ENCODE measurements at regions not wholly inside any gene's neighbourhood (a gene's known extent, or its start where the extent isn't known, plus 50 kb on each side); places are given as distances from the start of the nearest gene placed in this dataset.
"Not testable (repeated sequence)": the region's sequence is repeated elsewhere in the genome, so short reads cannot be mapped to it uniquely, and the experiment has no call there.

DNA sequence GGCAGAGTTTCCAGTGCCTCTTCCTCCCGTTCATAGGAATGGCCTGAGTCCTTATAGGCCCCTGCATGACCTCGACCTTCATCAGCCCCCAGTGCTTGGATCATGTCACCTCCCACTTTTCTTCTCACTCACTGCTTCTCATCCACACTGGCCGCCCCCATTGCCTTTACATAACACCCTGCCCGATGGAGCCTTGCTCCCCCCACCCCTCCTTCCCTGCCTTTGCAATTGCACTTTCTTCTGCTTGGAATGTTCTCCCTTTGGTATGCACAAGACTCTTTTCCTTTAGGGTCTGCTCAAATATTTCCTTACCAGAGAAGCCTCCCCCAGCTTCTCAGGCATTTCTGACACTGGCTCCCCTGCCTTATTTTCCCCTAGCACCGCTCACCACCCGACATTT is 125.2 kb upstream of the KCNJ6 start:
- DNase-seq (ENCODE audit: low spot score) = no peak

- no peak for DNase-seq (ENCODE audit: low spot score)
Observed at GRCh38 chr21:38042246-38042645, 126.0 kb upstream of the KCNJ6 start.

DNA sequence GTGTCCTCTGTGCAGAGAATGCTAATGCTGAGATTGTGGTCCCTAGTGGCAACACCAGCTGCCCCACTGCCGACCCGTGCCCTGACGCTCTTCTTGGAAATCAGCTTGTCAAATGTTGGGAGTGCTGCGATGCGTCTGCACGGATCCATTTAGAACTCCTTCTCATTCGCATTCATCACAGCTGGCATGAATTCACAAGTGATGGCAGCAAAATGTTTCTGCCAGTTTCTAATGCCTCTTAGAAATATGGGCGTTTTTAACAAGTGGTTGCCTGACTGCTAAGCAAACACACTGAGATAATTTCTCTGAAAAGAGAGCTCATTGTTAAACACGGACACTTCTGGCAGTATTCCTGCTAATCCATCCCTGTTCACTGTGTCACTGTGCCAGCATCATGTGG is 131.9 kb upstream of the KCNJ6 start:
- no peak for DNase-seq (ENCODE audit: low spot score)

GRCh38 chr21:38054334-38054733 is 138.1 kb upstream of the KCNJ6 start:
- DNase-seq (ENCODE audit: low spot score) = no peak

GRCh38 chr21:38056481-38056880 is 140.2 kb upstream of the KCNJ6 start:
- no peak for DNase-seq (ENCODE audit: low spot score)

DNA sequence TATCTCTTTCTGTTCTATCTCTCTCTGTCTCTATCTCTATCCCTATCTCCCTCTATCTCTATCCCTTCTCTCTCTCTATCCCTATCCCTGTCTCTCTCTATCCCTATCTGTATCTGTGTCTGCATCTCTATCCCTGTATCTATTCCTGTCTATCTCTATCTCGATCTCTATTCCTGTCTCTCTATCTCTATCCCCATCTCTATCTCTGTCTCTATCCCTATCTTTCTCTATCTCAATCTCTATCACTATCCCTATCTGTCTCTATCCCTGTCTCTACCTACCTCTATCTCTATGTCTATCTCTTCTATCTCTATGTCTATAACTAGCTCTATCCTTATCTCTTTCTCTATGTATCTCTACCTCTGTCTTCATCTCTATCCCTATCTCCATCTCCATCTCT is 141.4 kb upstream of the KCNJ6 start:
- no peak for DNase-seq (ENCODE audit: low spot score)

DNA sequence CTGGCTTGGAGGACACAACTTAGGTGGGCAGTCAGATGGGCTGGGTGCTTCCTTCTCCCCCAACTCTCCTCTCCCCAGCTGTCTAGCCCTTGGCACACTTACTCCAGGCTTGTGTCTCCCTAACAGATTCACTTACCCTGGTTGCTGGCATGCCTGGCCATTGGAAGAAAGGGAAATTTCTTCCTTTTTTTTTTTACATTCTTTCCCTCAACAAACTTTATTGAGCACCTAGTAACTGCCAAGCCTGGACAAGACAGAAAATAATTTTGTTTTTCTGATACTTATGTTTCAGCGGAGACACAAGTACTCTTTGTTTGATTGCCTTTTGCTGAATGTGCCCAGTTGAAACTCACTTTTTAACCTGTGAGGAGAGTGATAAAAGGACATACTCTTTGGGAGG is 144.3 kb upstream of the KCNJ6 start:
- DNase-seq (ENCODE audit: low spot score) = no peak

DNA sequence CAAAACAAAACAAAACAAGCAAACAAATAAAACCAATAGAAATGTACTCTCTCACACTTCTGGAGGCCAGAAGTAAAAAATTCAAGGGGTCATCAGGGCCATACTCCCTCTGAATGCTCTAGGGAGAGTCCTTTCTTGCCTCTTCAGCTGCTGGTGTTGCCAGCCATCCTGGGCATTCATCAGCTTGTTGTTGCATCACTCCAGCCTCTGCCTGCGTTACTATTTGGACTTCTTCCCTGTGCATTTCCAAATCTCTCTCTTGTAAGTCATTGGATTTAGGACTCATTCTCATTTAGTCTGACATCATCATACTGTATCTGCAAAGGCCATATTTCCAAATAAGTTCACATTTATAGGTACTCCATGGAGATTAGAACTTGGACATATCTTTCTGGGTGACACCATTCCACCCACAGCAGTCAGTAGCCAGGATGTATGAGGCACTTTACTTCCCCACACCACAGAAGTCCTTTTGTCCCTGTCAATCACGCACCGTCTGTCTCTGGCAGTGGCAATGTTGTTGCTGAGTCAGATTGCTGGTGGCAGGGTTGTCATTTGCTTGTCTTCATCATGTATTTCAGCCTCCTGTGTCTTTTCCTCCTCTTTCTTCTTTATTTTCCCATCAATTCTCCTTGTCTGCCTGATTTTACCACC is 151.0 kb upstream of the KCNJ6 start:
- no peak for DNase-seq (ENCODE audit: low spot score)

DNA sequence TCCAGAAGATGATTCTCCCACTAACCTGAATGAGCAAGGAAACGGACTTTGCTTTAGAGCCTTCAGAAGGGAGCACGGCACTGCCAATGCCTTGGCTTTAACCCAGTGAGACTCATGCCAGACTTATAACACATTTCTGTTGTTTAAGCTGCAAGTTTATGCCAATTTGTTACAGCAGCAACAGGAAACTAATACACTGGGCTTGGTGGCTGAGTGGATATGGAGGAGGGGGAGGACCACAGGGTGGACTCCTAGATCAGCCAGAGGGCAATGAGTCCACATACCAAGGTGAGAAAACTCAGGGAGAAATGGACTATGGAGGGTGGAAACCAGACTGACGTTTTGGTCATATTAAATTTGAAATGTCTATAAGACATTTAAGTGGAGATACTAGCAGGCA is 156.2 kb upstream of the KCNJ6 start:
- no peak for DNase-seq (ENCODE audit: low spot score)

DNA sequence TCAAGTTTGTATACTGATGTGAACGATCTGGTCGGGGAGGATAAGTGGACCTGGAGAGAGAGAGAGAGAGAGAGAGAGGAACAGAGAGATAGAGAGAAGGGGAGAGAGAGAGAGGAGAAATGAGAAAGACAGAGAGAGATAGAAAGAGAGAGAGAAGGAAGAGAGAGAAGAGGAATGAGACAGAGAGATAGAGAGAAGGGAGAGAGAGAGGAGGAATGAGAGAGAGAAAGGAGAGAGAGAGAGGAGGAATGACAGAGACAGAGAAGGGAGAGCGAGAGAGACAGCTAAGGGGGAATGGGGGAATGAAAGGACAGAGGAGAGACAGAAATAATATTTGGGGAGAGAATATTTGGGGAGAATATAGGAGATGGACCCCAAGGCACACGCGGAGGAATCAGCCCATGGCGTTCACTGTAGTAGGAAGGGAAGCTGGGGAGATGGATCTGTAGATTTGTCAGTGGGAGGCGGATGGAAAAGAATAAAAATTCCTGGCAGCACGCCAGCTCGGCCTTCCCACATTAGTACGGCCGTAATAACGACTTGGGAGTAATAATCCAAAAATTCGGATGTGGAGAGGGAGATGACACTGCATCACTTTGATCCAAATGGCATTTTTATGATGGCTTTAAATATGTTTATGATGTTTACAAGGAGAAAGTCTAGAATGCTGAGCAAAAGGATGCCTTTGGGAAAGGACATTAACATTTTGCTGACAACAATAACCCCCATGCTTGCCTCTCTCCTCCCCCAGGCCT is 159.8 kb upstream of the KCNJ6 start:
- DNase-seq (ENCODE audit: low spot score) = no peak

GRCh38 chr21:38077569-38077968 is 161.3 kb upstream of the KCNJ6 start:
- DNase-seq (ENCODE audit: low spot score) = no peak

- DNase-seq (ENCODE audit: low spot score) = no peak
Observed at GRCh38 chr21:38080888-38081287, 164.6 kb upstream of the KCNJ6 start.

DNA sequence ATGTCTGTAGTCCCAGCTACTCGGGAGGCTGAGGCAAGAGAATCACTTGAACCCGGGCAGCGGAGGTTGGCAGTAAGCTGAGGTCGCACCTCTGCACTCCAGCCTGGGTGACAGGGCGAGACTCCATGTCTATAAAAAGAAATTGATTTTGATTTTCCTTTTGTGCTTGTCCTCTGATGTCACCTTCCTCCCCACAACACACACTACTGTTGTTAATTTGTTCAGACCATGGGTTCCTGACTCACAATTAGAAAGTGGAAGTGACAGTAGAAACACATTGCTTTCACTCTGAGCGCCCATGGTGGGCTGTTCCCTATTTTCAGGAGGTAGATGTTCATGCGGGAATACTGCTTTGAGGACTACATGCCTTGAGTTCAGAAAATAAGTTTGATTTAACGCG is 165.5 kb upstream of the KCNJ6 start:
- DNase-seq (ENCODE audit: low spot score) = no peak

- DNase-seq (ENCODE audit: low spot score) = no peak
Observed at GRCh38 chr21:38082936-38083485, 166.8 kb upstream of the KCNJ6 start.

DNA sequence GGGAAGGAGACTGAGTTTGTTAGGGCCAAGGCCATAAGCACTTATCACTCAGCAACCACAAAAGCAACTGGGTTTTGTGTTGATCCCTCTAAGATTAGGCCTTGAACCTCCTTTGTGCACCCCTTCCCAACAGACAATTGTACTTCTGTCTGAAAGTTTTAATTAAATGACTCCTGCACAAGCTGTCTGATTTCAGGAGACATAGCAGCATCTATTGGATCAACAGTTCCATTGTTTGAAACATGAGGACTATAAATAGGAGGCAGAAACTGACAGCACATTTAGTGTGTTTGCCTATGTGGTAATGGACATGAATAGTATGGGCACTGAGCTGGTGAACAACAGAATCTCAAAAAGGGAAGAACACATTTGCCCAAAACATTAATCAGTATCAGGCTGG is 167.3 kb upstream of the KCNJ6 start:
- DNase-seq (ENCODE audit: low spot score) = no peak

DNA sequence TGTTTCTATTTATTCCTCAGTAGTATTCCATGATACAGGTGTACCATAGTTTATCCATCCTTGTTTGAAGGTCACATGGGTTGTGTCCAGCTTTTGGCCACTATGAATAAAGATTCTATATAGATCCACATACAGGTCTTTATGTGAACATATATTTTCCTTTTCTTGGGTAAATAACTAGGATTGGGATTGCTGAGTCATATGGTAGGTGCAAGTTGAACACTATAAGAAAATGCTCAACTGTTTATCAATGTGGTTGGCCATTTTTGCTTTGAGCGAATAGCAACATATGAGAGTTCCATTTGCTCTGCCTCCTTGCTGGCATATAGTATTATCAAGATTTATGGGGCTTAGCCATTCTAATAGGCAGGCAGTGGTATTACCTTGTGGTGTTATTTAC is 170.2 kb upstream of the KCNJ15 start:
- DNase-seq (ENCODE audit: low spot score) = no peak

DNA sequence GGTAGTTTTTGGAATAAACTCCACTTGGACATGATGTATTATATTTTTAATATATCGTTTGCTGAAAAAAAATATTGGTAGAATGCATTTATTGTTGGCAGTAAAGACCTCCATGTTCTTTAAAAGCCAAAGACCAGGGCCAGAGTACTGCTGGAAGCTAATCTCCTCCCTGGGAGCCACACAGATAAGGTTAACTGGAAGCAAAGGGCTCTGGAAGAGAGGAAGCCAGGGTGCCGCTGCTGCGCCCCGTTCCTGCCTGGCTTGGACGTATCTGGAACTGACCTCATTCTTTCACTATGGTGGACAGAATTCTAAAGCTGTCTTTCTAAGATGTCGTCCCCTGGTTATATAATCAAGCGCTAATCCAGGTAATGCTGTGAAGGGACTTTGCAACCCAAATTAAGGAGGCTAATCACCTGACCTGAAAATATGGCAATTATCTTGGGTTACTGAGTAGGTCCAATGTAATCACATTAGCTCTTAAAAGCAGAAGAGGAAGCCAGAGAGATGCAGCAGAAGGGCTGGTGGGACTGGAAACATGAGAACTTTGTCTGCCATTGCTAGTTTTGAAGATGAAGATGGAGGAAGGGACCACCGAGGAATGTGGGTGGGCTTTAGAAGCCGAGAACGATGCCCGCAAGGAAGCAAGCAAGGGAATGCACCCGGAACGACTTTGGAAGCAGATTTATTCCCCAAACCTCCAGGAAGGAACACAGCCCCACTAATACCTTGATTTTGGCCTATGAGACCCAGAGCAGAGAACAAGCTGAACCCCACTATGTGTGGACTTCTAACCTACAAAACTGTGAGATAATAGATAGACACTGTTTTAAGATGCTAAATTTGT is 167.7 kb upstream of the KCNJ15 start:
- no peak for DNase-seq (ENCODE audit: low spot score)

DNA sequence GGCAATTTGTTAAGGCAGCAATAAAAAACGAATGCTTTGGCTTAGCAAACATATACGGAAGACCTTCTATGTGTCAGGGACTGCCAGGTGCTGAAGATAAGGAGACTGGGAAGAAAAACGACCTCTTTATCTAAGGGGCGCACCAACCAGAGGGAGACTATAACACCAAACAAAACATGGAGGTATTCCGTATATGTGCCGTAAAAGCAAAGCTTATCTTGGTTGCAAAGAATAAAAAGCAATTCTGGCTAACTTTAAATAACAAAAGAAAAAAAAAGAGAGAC is 167.1 kb upstream of the KCNJ15 start:
- no peak for DNase-seq (ENCODE audit: low spot score)

DNA sequence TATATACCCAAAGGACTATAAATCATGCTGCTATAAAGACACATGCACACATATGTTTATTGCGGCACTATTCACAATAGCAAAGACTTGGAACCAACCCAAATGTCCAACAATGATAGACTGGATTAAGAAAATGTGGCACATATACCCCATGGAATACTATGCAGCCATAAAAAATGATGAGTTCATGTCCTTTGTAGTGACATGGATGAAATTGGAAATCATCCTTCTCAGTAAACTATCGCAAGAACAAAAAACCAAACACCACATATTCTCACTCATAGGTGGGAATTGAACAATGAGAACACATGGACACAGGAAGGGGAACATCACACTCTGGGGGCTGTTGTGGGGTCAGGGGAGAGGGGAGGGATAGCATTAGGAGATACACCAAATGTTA is 165.7 kb upstream of the KCNJ15 start:
- not testable (repeated sequence) for DNase-seq (ENCODE audit: low spot score)

DNA sequence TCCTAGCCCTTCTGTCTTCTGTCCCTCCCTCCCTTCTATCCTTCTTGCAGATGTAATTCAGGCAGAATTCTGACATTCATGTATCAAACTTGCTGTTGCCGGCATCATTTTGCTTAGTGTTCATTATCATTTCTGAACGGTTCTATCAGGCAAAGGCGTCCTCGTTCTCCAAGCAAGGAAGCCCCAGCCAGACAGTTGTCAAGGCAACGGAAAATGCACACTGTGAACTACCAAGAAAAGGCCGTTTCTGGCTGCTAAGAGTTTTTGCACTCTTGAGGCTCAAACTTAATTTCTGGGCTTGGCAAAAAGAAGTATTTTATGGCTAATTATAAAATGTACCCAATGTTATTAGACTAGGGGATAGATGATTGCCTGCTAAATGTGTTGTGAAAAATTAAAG is 164.7 kb upstream of the KCNJ15 start:
- DNase-seq (ENCODE audit: low spot score) = no peak

DNA sequence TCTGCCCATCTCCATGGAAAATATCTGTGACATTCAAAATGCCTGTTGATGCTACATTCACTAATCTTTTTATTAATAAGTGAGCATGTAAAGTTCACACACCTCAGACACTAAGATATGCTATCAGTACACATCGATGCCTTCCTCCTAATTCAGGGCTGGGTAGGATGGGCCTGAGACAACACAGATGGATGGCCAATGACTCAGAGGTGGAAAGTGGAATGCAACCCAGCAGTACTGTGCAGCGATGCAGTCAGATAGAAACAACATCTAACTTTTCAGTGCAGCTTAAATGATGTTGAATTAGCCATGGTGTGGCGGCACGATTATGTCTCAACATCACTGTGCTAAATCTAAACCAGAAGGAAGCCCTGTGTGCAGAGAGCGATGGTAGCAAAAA is 161.6 kb upstream of the KCNJ15 start:
- no peak for DNase-seq (ENCODE audit: low spot score)

- DNase-seq (ENCODE audit: low spot score) = no peak
Observed at GRCh38 chr21:38097789-38098188, 159.0 kb upstream of the KCNJ15 start.

GRCh38 chr21:38112219-38112789 is 144.5 kb upstream of the KCNJ15 start:
- DNase-seq (ENCODE audit: low spot score) = no peak

Data from hematopoietic multipotent progenitor cell treated with erythropoietin and hydrocortisone succinate and interleukin-3 and kit ligand, for 15 days (in vitro differentiated cells).